Kidney epithelial cell (primary cell): ENCODE measurements at regions not wholly inside any gene's neighbourhood (a gene's known extent, or its start where the extent isn't known, plus 50 kb on each side); places are given as distances from the start of the nearest gene placed in this dataset.

Experiments used
- DNase-seq: peaks from one replicate; pipeline ENCODE4 v3.0.0-alpha.2; 2010; ENCODE audit warnings: low read depth
- H3K27me3 ChIP-seq: 2 replicates; pipeline ENCODE4 v1.6.0; 2011; ENCODE audit warnings: low read length; ENCODE audit not compliant: control insufficient read depth, insufficient read depth
- H3K36me3 ChIP-seq: 2 replicates; pipeline ENCODE4 v1.5.1; 2011; ENCODE audit warnings: low read length; ENCODE audit not compliant: control insufficient read depth, insufficient read depth
- H3K4me3 ChIP-seq: 2 replicates; pipeline ENCODE4 v1.5.1; 2011; ENCODE audit warnings: low read depth, mild to moderate bottlenecking, control low read depth, low read length
- TF ChIP-seq, protein P1 (sequence below): IDR thresholded peaks from 2 replicates; pipeline ENCODE4 v1.5.1; 2011; ENCODE audit warnings: mild to moderate bottlenecking, moderate library complexity, low read length, control low read depth, inconsistent platforms; ENCODE audit not compliant: insufficient read depth, poor library complexity, severe bottlenecking

DNA sequence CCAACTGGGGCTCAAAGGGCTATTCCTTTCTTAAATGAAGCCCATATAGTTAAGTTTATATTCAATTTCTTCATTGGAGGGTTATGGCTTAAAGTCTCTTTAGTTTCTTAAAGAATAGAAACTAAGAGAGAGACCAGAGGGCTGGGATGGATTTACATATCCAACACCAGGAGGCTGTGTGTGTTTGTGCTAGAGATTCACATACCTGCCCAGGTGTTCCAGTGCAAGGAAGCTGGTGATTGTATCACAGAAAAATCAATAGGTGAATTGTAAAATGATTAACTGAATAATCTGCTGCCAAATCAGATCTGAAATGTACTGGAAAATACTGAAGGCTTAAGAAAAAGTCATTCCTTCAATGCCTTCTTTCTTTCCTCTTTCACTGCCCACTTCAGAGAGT lies 148.2 kb upstream of the BDNF start:
- no peak for DNase-seq
- H3K4me3 ChIP-seq = no peak overlapping the region
- H3K36me3 ChIP-seq = no peaks in the 10 kb centered on the region
- no peaks in the 10 kb centered on the region for H3K27me3 ChIP-seq
- TF ChIP-seq, protein P1, sequence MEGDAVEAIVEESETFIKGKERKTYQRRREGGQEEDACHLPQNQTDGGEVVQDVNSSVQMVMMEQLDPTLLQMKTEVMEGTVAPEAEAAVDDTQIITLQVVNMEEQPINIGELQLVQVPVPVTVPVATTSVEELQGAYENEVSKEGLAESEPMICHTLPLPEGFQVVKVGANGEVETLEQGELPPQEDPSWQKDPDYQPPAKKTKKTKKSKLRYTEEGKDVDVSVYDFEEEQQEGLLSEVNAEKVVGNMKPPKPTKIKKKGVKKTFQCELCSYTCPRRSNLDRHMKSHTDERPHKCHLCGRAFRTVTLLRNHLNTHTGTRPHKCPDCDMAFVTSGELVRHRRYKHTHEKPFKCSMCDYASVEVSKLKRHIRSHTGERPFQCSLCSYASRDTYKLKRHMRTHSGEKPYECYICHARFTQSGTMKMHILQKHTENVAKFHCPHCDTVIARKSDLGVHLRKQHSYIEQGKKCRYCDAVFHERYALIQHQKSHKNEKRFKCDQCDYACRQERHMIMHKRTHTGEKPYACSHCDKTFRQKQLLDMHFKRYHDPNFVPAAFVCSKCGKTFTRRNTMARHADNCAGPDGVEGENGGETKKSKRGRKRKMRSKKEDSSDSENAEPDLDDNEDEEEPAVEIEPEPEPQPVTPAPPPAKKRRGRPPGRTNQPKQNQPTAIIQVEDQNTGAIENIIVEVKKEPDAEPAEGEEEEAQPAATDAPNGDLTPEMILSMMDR = no peak

DNA sequence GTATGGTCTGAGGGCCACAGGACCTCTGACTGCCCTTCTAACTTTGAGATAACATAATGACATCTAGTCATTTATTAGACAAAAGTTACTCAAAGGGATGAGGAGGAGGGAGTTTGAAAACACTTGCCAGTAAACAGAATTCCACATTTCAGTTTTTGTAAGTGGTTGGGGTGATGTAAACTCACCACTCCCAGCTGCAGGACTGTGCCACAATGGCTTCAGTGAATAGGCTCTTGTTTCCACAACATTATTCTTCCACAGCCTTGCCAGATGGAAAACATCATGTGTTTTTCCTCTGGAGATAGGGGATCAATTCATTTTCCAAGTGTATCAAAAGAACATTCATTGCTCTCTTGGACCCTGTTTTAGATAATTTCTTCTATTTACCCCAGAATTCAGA lies 147.2 kb upstream of the BDNF start:
- Histone ChIP-seq H3K36me3 (no peaks in the 10 kb centered on the region), H3K4me3 (no peak overlapping the region), H3K27me3 (no peaks in the 10 kb centered on the region)
- DNase-seq = no peak
- TF ChIP-seq, protein P1 = no peak

DNA sequence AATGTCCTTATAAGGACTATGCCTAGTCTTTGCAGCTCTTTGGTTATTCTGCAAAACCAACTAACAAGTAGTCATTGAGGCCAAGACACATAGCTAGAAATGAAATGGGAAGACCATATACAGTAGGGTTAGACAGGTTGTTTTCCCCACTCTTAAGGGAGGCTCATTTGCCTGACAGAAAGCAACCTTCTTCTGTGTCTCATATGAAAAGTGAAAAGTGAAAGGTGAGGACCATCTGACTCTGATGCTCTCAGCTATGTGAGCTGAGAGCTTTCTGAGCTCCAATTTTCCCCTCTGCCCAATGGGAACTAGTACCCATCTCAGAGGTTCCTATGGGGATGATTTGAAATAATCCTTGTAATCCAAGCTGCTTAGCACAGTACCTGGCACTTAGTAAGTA lies 142.0 kb upstream of the BDNF start:
- DNase-seq = no peak
- Histone ChIP-seq H3K36me3 (no peaks in the 10 kb centered on the region), H3K4me3 (no peak overlapping the region), H3K27me3 (no peaks in the 10 kb centered on the region)
- TF ChIP-seq, protein P1 = no peak

DNA sequence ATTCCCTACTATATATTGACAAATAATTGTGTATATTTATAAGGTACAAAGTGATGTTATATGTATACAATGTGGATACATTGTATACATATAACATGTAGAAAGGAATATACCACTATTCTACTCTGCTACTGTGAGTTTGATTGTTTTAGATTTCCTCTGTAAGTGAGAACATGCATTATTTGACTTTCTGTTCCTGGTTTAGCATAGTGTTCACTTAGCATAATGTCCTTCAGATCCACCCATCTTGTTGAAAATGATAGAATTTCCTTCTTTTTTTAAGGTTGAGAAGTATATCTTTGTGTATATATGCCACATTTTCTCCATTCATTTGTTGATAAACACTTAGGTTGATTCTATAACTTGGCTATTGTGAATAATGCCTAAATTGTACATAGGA lies 140.8 kb upstream of the BDNF start:
- TF ChIP-seq, protein P1 = no peak
- Histone ChIP-seq H3K27me3 (no peaks in the 10 kb centered on the region), H3K4me3 (no peak overlapping the region), H3K36me3 (no peaks in the 10 kb centered on the region)
- no peak for DNase-seq

DNA sequence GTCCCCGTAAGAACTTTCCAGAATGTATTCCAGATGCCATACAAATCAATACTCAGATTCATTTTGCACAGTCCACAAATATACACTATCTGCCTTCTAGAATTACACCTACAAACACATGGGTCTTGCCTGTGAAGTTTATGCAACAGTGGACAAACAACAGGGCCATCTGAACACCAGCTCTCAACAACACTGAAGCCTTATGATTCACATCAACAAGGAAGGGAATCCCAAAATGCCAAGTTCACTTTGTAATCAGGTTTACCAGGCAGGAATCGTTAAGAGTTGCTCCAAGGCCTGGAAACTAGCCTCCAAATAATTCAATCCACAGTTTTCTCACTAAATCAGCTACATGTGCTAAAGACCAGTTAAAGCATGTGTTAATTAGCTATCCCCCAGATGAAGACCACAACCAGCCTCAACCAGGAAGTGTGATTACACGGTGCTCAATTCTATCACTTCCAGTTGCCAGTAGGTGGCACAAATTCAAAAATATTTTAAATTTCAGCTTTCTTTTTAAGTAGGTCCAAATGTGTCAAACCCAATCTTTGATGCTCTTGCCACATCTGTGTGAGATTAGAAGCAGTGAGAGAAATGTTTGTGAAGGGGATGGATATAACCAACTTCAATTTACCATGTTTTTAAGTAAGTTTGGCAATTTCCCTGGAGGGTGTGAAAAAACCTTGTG lies 139.1 kb upstream of the BDNF start:
- Histone ChIP-seq H3K4me3 (no peak overlapping the region), H3K27me3 (no peaks in the 10 kb centered on the region), H3K36me3 (no peaks in the 10 kb centered on the region)
- no peak for DNase-seq
- TF ChIP-seq, protein P1 = peak; percentile 30

DNA sequence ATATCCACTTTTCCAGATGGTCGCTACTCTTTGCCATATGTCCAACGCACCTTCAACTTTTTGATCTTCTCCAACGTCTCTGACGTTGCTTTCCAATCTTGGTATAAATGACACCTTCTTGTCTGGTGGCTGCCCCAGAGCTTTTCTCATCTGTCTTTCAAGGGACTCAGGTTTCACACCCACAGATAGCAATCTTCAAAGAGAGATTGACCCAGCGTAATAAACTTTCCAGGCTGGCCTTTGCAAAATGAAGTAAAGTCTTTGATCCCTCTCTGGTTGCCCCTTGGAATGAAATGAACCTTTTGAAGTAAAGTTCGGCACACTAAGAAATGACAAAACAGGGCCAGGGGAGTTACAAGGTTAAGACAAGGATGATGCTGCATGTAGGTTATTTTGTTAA lies 138.4 kb upstream of the BDNF start:
- Histone ChIP-seq H3K27me3 (no peaks in the 10 kb centered on the region), H3K4me3 (no peak overlapping the region), H3K36me3 (no peaks in the 10 kb centered on the region)
- DNase-seq = no peak
- TF ChIP-seq, protein P1 = no peak
